IMR-90 (cell line): ENCODE measurements at regions not wholly inside any gene's neighbourhood (a gene's known extent, or its start where the extent isn't known, plus 50 kb on each side); places are given as distances from the start of the nearest gene placed in this dataset.

ENCODE experiments used
- ATAC-seq: fragments of 200-7000 bp; cut with Tn5 transposase; 2 replicates; pipeline ENCODE4 v1.9.1; 2020; ENCODE audit warnings: low read depth, mild to moderate bottlenecking, moderate library complexity
- BruUV-seq: library from RNA; stranded (reverse); fragments of 400-500 nt; replicated peaks from 2 replicates; lab custom pipeline; 2021; lab: Mats Ljungman, UMichigan
- CTCF ChIA-PET: fragments of 300-600 bp; formaldehyde crosslinking; extraction: SDS; loops from one replicate; lab custom pipeline; 2021; ENCODE audit warnings: antibody characterized with exemption; lab: Yijun Ruan, JAX
- POLR2A ChIA-PET: fragments of 300-600 bp; sonication (Branson Sonifier 250); formaldehyde crosslinking; loops from one replicate; lab custom pipeline; 2022; ENCODE audit warnings: antibody characterized with exemption; ENCODE audit not compliant: unreplicated experiment; lab: Charles Lee
- DNase-seq: peaks from one replicate; pipeline ENCODE4 v3.0.0; 2013
- H2AFZ ChIP-seq: replicated peaks from 2 replicates; pipeline ENCODE3; 2013; ENCODE audit warnings: low read length, mild to moderate bottlenecking; ENCODE audit not compliant: poor library complexity
- H2AK5ac ChIP-seq: 2 replicates; pipeline ENCODE4 v1.6.1; 2013; ENCODE audit warnings: low read depth, low read length, inconsistent platforms
- H2AK9ac ChIP-seq: replicated peaks from 2 replicates; pipeline ENCODE3; 2013; ENCODE audit warnings: mild to moderate bottlenecking, low read depth, low read length, moderate library complexity; ENCODE audit not compliant: poor library complexity
- H2BK120ac ChIP-seq: 2 replicates; pipeline ENCODE4 v1.6.1; 2013; ENCODE audit warnings: low read depth, low read length, inconsistent platforms
- H2BK15ac ChIP-seq: 3 replicates; pipeline ENCODE4 v1.6.1; 2013; ENCODE audit warnings: low read depth, low read length, inconsistent platforms
- H2BK20ac ChIP-seq: 2 replicates; pipeline ENCODE4 v1.6.1; 2013; ENCODE audit warnings: low read depth, mild to moderate bottlenecking, inconsistent platforms, low read length, moderate library complexity
- H2BK5ac ChIP-seq: 2 replicates; pipeline ENCODE4 v1.6.1; 2013; ENCODE audit warnings: mild to moderate bottlenecking, low read depth, low read length, inconsistent platforms; ENCODE audit not compliant: poor library complexity, severe bottlenecking
- H3K14ac ChIP-seq: replicated peaks from 2 replicates; pipeline ENCODE4 v1.6.1; 2013; ENCODE audit warnings: low read depth, low read length, inconsistent platforms
- H3K18ac ChIP-seq: 2 replicates; pipeline ENCODE4 v1.6.1; 2013; ENCODE audit warnings: low read depth, low read length, control low read depth
- H3K23ac ChIP-seq: 2 replicates; pipeline ENCODE4 v1.6.1; 2013; ENCODE audit warnings: low read depth, low read length, inconsistent platforms
- H3K27ac ChIP-seq: 2 replicates; pipeline ENCODE4 v1.5.1; 2013; ENCODE audit warnings: mild to moderate bottlenecking, control low read depth, low read length; ENCODE audit not compliant: insufficient read depth
- H3K27me3 ChIP-seq: 2 replicates; pipeline ENCODE4 v1.6.1; 2013; ENCODE audit warnings: low read length; ENCODE audit not compliant: control insufficient read depth, insufficient read depth
- H3K36me3 ChIP-seq: 2 replicates; pipeline ENCODE4 v1.6.1; 2013; ENCODE audit warnings: low read length, mixed read lengths; ENCODE audit not compliant: control insufficient read depth, insufficient read depth
- H3K4ac ChIP-seq: 2 replicates; pipeline ENCODE4 v1.6.1; 2013; ENCODE audit warnings: low read depth, low read length, inconsistent platforms
- H3K4me1 ChIP-seq: 2 replicates; pipeline ENCODE4 v1.6.1; 2013; ENCODE audit warnings: low read length, mixed read lengths; ENCODE audit not compliant: control insufficient read depth, insufficient read depth
- H3K4me2 ChIP-seq: 2 replicates; pipeline ENCODE4 v1.6.1; 2013; ENCODE audit warnings: low read depth, mild to moderate bottlenecking, control low read depth, low read length, moderate library complexity
- H3K4me3 ChIP-seq: 2 replicates; pipeline ENCODE4 v1.5.1; 2013; ENCODE audit warnings: low read depth, mild to moderate bottlenecking, control low read depth, low read length, moderate library complexity; ENCODE audit not compliant: insufficient read depth
- H3K56ac ChIP-seq: 2 replicates; pipeline ENCODE4 v1.6.1; 2013; ENCODE audit warnings: low read length, inconsistent platforms; ENCODE audit not compliant: insufficient read depth; ENCODE audit errors: extremely low read depth
- H3K79me1 ChIP-seq, 2 experiments: 2 replicates each; pipeline ENCODE4 v1.6.1; 2013; ENCODE audit warnings: low read length in 2 of 2, inconsistent platforms in 1 of 2, low read depth in 1 of 2
- H3K9ac ChIP-seq: 2 replicates; pipeline ENCODE4 v1.6.1; 2013; ENCODE audit warnings: low read depth, low read length, control low read depth
- H3K9me1 ChIP-seq: 2 replicates; pipeline ENCODE4 v1.6.1; 2013; ENCODE audit warnings: low read length, inconsistent platforms; ENCODE audit not compliant: insufficient read depth
- H3K9me3 ChIP-seq: 2 replicates; pipeline ENCODE4 v1.6.1; 2013; ENCODE audit warnings: low read length; ENCODE audit not compliant: control insufficient read depth, insufficient read depth
- H4K20me1 ChIP-seq: 2 replicates; pipeline ENCODE4 v1.6.1; 2013; ENCODE audit warnings: low read length, inconsistent platforms; ENCODE audit not compliant: insufficient read depth
- H4K5ac ChIP-seq: 2 replicates; pipeline ENCODE4 v1.6.1; 2013; ENCODE audit warnings: mild to moderate bottlenecking, low read depth, low read length, control low read depth
- H4K8ac ChIP-seq, 2 experiments: 2 replicates each; pipeline ENCODE4 v1.6.1; 2013; ENCODE audit warnings: low read depth in 2 of 2, low read length in 2 of 2, control low read depth in 1 of 2, inconsistent platforms in 1 of 2
- H4K91ac ChIP-seq: 2 replicates; pipeline ENCODE4 v1.6.1; 2013; ENCODE audit warnings: low read depth, low read length, inconsistent platforms; ENCODE audit not compliant: insufficient read depth
- BHLHE40 ChIP-seq: fragments of 150-350 bp; IDR thresholded peaks from 2 replicates; pipeline ENCODE4 v1.6.1; 2016; ENCODE audit warnings: mild to moderate bottlenecking, low read depth, low read length
- CHD1 ChIP-seq: IDR thresholded peaks from 2 replicates; pipeline ENCODE4 v1.6.1; 2012; ENCODE audit warnings: low read depth, low read length, improper control_type of control experiment
- FOS ChIP-seq: fragments of 150-350 bp; IDR thresholded peaks from 2 replicates; pipeline ENCODE4 v1.6.1; 2016; ENCODE audit warnings: low read depth, low read length
- MXI1 ChIP-seq: IDR thresholded peaks from 2 replicates; pipeline ENCODE4 v1.6.1; 2012; ENCODE audit warnings: low read depth, mild to moderate bottlenecking, low read length, moderate library complexity, borderline replicate concordance
- NFE2L2 ChIP-seq: fragments of 150-350 bp; IDR thresholded peaks from 2 replicates; pipeline ENCODE4 v1.6.1; 2016; ENCODE audit warnings: low read depth, mild to moderate bottlenecking, low read length
- POLR2A ChIP-seq: IDR thresholded peaks from 2 replicates; pipeline ENCODE4 v1.6.1; 2012; ENCODE audit warnings: mild to moderate bottlenecking, low read depth, low read length
- USF2 ChIP-seq: fragments of 150-350 bp; IDR thresholded peaks from 2 replicates; pipeline ENCODE4 v1.6.1; 2017; ENCODE audit warnings: mild to moderate bottlenecking, antibody characterized with exemption, low read length, low read depth
- WGBS, 2 experiments: methylation state at CpG; one replicate each; pipeline versions ENCODE4 v1.1.5 to v1.1.7; 2013; ENCODE audit warnings: missing lambda C conversion rate in 2 of 2; ENCODE audit not compliant: insufficient read length in 1 of 2; ENCODE audit errors: extremely low coverage in 2 of 2; 5-methylcytosine and 5-hydroxymethylcytosine counted together
- dilution Hi-C: fragments of 300-500 bp; cut with HindIII; formaldehyde crosslinking; loops from one replicate; pipeline ENCODE4 v1.14.3; 2018; ENCODE audit warnings: low sequenced_read_pairs; ENCODE audit not compliant: unreplicated experiment
- in situ Hi-C: fragments of 300-500 bp; cut with MboI; formaldehyde crosslinking; loops from 3 replicates; pipeline ENCODE4 v1.14.3; 2019; ENCODE audit warnings: low sequenced_read_pairs, inconsistent platforms, mixed read lengths
- intact Hi-C: fragments of 100-400 bp; cut with micrococcal nuclease; formaldehyde crosslinking; loops from 2 replicates; pipeline ENCODE4 v1.10.0; 2022
- TF ChIP-seq, protein P1 (sequence below): conservative IDR thresholded peaks from 2 replicates; pipeline ENCODE4 v1.5.1; 2012; ENCODE audit warnings: mild to moderate bottlenecking, low read depth, low read length, improper control_type of control experiment

GRCh38 chr5:3654515-3654914 is 58.9 kb downstream of the IRX1 start:
- no peak overlapping the region for H3K14ac ChIP-seq

More at GRCh38 chr5:3654515-3654914, 58.9 kb downstream of the IRX1 start:
- Histone ChIP-seq H2BK120ac (no peak overlapping the region), H2BK5ac (no peak overlapping the region), H2AK9ac (no peak overlapping the region), H3K4me3 (no peak overlapping the region), H3K36me3 (no peaks in the 10 kb centered on the region), H4K20me1 (no peaks in the 10 kb centered on the region), H4K91ac (no peak overlapping the region), H3K18ac (no peak overlapping the region), H2BK20ac (no peak overlapping the region), H2BK15ac (no peak overlapping the region), H3K4me2 (no peak overlapping the region), H3K56ac (no peak overlapping the region), H3K9me3 (peaks cover 36% of the 10 kb centered on the region), H4K8ac (no peak overlapping the region), H3K4ac (no peak overlapping the region), H3K79me1 (no peaks in the 10 kb centered on the region), H3K27me3 (no peaks in the 10 kb centered on the region), H3K9ac (no peak overlapping the region), H4K5ac (no peak overlapping the region), H2AFZ (no peak overlapping the region), H2AK5ac (no peak overlapping the region), H3K9me1 (no peaks in the 10 kb centered on the region), H3K23ac (no peak overlapping the region), H3K4me1 (no peaks in the 10 kb centered on the region), H3K27ac (no peak overlapping the region)
- in situ Hi-C loops = no loop called here
- ATAC-seq (no peak), DNase-seq (no peak)
- intact Hi-C loops = no loop called here
- CTCF ChIA-PET = no interaction called here
- POLR2A ChIA-PET = no interaction called here
- no TSS peak for BruUV-seq
- dilution Hi-C loops = no loop called here
- WGBS, 2 experiments = 77% methylated on average over 8 of the region's 9 CpGs; no CpG with 5 or more reads in 1 of the 2 experiments
- TF ChIP-seq FOS (no peak), MXI1 (no peak), BHLHE40 (no peak), CHD1 (no peak), NFE2L2 (no peak), POLR2A (no peak), USF2 (no peak)
- TF ChIP-seq, protein P1, sequence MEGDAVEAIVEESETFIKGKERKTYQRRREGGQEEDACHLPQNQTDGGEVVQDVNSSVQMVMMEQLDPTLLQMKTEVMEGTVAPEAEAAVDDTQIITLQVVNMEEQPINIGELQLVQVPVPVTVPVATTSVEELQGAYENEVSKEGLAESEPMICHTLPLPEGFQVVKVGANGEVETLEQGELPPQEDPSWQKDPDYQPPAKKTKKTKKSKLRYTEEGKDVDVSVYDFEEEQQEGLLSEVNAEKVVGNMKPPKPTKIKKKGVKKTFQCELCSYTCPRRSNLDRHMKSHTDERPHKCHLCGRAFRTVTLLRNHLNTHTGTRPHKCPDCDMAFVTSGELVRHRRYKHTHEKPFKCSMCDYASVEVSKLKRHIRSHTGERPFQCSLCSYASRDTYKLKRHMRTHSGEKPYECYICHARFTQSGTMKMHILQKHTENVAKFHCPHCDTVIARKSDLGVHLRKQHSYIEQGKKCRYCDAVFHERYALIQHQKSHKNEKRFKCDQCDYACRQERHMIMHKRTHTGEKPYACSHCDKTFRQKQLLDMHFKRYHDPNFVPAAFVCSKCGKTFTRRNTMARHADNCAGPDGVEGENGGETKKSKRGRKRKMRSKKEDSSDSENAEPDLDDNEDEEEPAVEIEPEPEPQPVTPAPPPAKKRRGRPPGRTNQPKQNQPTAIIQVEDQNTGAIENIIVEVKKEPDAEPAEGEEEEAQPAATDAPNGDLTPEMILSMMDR = no peak
